ENCODE measurements at regions not wholly inside any gene's neighbourhood (a gene's known extent, or its start where the extent isn't known, plus 50 kb on each side); places are given as distances from the start of the nearest gene placed in this dataset.
"Not testable (repeated sequence)": the region's sequence is repeated elsewhere in the genome, so short reads cannot be mapped to it uniquely, and the experiment has no call there.

DNA sequence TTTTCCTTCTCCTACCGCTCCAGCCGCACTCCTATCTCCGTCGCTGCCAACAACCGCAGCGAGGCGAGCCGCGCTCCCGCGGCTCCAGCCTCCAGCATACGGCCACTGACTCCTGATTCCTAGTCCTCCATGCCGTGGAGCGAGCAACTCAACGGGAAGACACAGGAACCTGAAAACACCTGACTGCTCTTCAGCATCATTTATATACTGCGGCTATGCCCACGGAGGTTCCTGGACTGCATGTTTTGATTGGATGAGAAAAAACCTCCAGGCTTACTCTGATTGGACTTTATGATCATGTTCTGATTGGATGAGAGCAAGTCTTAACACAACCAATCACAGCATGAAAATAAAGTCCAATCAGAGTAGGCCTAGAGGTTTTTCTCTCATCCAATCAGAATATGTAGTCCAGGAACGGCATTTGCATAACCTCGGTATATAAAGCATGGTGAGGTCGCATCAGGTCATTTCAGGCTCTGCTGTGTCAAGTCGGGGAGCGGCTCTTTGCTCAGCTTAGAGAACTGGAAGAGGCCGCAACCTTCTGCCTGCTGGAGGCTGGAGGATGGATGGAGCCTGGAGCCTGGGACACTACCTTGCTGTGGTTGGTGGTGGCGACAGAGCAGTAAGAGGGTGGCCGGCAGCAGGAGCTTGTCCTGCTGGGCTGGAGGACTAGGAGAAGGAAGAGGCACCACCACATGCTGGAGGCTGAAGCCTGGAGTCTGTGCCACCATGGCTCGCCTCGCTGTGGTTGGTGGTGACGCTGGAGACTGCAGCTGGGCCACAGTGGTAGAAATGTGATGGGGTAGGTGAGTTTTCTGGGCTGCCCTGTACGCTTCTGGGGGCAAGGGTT, 204.6 kb upstream of the WSB1 start:
- not testable (repeated sequence) for H2AFZ ChIP-seq (ENCODE audit: low read depth, low read length); H3K27ac ChIP-seq (ENCODE audit: low read length); H3K9me3 ChIP-seq (ENCODE audit: low read length); H3K9ac ChIP-seq (ENCODE audit: low read length); H3F3A ChIP-seq (ENCODE audit: insufficient read depth, low read length, poor library complexity, severe bottlenecking); H4K20me1 ChIP-seq (ENCODE audit: insufficient read depth); H3K27me3 ChIP-seq (ENCODE audit: insufficient read depth, low read depth, low read length); H3K9me2 ChIP-seq (ENCODE audit: insufficient read depth, low read length); H3K4me2 ChIP-seq (ENCODE audit: low read length); H3K79me2 ChIP-seq (replicated peaks; ENCODE audit: insufficient read depth, low read length); H3K4me3 ChIP-seq (ENCODE audit: low read length); H3K36me3 ChIP-seq (ENCODE audit: insufficient read depth, low read length)

DNA sequence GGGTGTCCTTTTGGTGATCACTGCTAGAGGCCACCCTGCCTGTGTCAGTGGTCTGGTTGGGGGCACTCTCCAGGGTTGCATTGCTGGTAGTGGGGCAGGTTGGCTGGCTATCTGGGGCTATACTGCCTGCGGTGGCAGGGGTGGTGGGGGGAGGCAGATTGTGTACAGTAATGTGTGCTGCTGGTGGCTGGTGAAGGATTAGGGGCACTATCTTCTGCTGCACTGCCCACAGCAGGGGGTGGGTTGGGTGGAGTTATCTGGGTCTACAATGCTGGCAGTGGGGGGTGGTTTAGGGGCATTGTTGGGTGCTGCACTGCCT, 204.0 kb upstream of the WSB1 start:
- H4K20me1 ChIP-seq (ENCODE audit: insufficient read depth): no peaks in the 10 kb centered on the region
- H3K36me3 ChIP-seq (ENCODE audit: insufficient read depth, low read length): no peaks in the 10 kb centered on the region
- no peak overlapping the region for H2AFZ ChIP-seq (ENCODE audit: low read depth, low read length)
- no peak overlapping the region for H3K4me2 ChIP-seq (ENCODE audit: low read length)
- no peaks in the 10 kb centered on the region for H3F3A ChIP-seq (ENCODE audit: insufficient read depth, low read length, poor library complexity, severe bottlenecking)
- no peaks in the 10 kb centered on the region for H3K27me3 ChIP-seq (ENCODE audit: insufficient read depth, low read depth, low read length)
- no peaks in the 10 kb centered on the region for H3K9me2 ChIP-seq (ENCODE audit: insufficient read depth, low read length)
- no peak overlapping the region for H3K27ac ChIP-seq (ENCODE audit: low read length)
- no peaks in the 10 kb centered on the region for H3K9me3 ChIP-seq (ENCODE audit: low read length)
- no peak for TF ChIP-seq REST (IDR thresholded peaks at IDR 0.05; ENCODE audit: borderline replicate concordance)
- TF ChIP-seq POLR2AphosphoS5 (IDR thresholded peaks at IDR 0.05): no peak
- no peak for TF ChIP-seq MXI1 (conservative IDR thresholded peaks at IDR 0.05; ENCODE audit: poor library complexity, severe bottlenecking)
- no peak for TF ChIP-seq RAD21 (conservative IDR thresholded peaks at IDR 0.05)
- no peak for TF ChIP-seq SMC3 (conservative IDR thresholded peaks at IDR 0.05; ENCODE audit: poor library complexity)
- TF ChIP-seq TAF1 (IDR thresholded peaks at IDR 0.05; ENCODE audit: low read depth): no peak
- TF ChIP-seq EP300 (conservative IDR thresholded peaks at IDR 0.05; ENCODE audit: poor library complexity, severe bottlenecking): no peak
- TF ChIP-seq, protein P1, sequence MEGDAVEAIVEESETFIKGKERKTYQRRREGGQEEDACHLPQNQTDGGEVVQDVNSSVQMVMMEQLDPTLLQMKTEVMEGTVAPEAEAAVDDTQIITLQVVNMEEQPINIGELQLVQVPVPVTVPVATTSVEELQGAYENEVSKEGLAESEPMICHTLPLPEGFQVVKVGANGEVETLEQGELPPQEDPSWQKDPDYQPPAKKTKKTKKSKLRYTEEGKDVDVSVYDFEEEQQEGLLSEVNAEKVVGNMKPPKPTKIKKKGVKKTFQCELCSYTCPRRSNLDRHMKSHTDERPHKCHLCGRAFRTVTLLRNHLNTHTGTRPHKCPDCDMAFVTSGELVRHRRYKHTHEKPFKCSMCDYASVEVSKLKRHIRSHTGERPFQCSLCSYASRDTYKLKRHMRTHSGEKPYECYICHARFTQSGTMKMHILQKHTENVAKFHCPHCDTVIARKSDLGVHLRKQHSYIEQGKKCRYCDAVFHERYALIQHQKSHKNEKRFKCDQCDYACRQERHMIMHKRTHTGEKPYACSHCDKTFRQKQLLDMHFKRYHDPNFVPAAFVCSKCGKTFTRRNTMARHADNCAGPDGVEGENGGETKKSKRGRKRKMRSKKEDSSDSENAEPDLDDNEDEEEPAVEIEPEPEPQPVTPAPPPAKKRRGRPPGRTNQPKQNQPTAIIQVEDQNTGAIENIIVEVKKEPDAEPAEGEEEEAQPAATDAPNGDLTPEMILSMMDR (IDR thresholded peaks at IDR 0.05; ENCODE audit: poor library complexity, severe bottlenecking): no peak
- TF ChIP-seq EZH2 (IDR thresholded peaks at IDR 0.05; ENCODE audit: borderline replicate concordance, insufficient read depth, low read length, poor library complexity, severe bottlenecking): no peak
- H3K9ac ChIP-seq (ENCODE audit: low read length): no peak overlapping the region
- H3K79me2 ChIP-seq (replicated peaks; ENCODE audit: insufficient read depth, low read length): no peaks in the 10 kb centered on the region
- no peak overlapping the region for H3K4me3 ChIP-seq (ENCODE audit: low read length)

GRCh38 chr17:27090450-27091042, 203.4 kb upstream of the WSB1 start:
- H3K9me2 ChIP-seq (ENCODE audit: insufficient read depth, low read length); H3K79me2 ChIP-seq (replicated peaks; ENCODE audit: insufficient read depth, low read length); H3K9me3 ChIP-seq (ENCODE audit: low read length); H3K27ac ChIP-seq (ENCODE audit: low read length); H3K36me3 ChIP-seq (ENCODE audit: insufficient read depth, low read length); H3K4me2 ChIP-seq (ENCODE audit: low read length); H3K4me3 ChIP-seq (ENCODE audit: low read length); H4K20me1 ChIP-seq (ENCODE audit: insufficient read depth); H3K9ac ChIP-seq (ENCODE audit: low read length); H2AFZ ChIP-seq (ENCODE audit: low read depth, low read length); H3K27me3 ChIP-seq (ENCODE audit: insufficient read depth, low read depth, low read length); H3F3A ChIP-seq (ENCODE audit: insufficient read depth, low read length, poor library complexity, severe bottlenecking): not testable (repeated sequence)

Measured in neural cell (in vitro differentiated cells).